ENCODE measurements at regions not wholly inside any gene's neighbourhood (a gene's known extent, or its start where the extent isn't known, plus 50 kb on each side); places are given as distances from the start of the nearest gene placed in this dataset.

DNA sequence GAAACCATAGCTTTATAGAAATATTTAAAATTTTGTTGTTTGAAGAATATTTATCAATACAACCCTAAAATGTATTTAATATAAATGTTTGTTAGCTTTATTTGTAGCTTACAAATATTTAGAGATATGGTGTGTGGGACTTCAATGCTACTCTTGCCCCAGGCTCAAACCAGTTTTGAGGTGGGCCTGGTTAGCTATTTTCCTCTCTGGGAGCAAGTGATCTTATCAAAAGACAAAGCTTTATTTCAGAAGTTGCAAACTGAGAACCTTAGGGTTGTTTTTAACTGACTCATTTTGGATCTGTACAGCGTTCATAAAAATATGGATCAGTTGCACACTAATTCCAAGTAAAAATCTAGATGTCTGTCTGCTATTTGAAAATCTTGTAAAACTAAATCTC is 563.6 kb upstream of the CDH2 start:
- no CpG with 5 or more reads among the region's 1 CpG for WGBS (ENCODE audit: extremely low coverage, insufficient read length, low lambda C conversion rate)

More for the DNA sequence above, 563.6 kb upstream of the CDH2 start:
- Histone ChIP-seq H4K20me1 (ENCODE audit: control insufficient read depth, insufficient read depth, insufficient read length) (no peaks in the 10 kb centered on the region), H3T11ph (ENCODE audit: low read length) (no peak overlapping the region), H3K27ac (ENCODE audit: insufficient read length, low read depth, low read length) (no peak overlapping the region), H2AK5ac (ENCODE audit: insufficient read length, low read length) (no peak overlapping the region), H3K4ac (ENCODE audit: low read depth, low read length) (no peak overlapping the region), H3K27me3 (ENCODE audit: insufficient read depth, low read length) (no peaks in the 10 kb centered on the region), H3K18ac (ENCODE audit: insufficient read length, low read depth, low read length) (no peak overlapping the region), H2BK15ac (ENCODE audit: low read depth, low read length) (no peak overlapping the region), H3K79me2 (ENCODE audit: insufficient read depth, low read length) (no peaks in the 10 kb centered on the region), H3K9ac (ENCODE audit: extremely low read depth, insufficient read length, low read length) (no peak overlapping the region), H2BK120ac (ENCODE audit: low read depth, low read length, poor library complexity, severe bottlenecking) (no peak overlapping the region), H3K79me1 (ENCODE audit: insufficient read depth, low read depth, low read length, poor library complexity, severe bottlenecking) (no peaks in the 10 kb centered on the region), H3K23ac (ENCODE audit: insufficient read length, low read depth, low read length) (no peak overlapping the region), H4K5ac (ENCODE audit: insufficient read length, low read depth, low read length) (no peak overlapping the region), H4K91ac (ENCODE audit: insufficient read length, low read depth, low read length) (no peak overlapping the region), H3K9me3 (ENCODE audit: control insufficient read depth, low read depth, low read length) (no peaks in the 10 kb centered on the region), H2BK20ac (ENCODE audit: low read depth, low read length, poor library complexity, severe bottlenecking) (no peak overlapping the region), H2BK5ac (ENCODE audit: insufficient read length, low read length) (no peak overlapping the region), H3K56ac (ENCODE audit: insufficient read length, low read depth, low read length) (no peak overlapping the region), H3K23me2 (ENCODE audit: insufficient read length, low read depth, low read length, poor library complexity, severe bottlenecking) (no peaks in the 10 kb centered on the region), H3K4me2 (ENCODE audit: insufficient read depth, insufficient read length, low read length) (no peak overlapping the region), H2AFZ (ENCODE audit: low read length) (no peak overlapping the region), H2BK12ac (ENCODE audit: insufficient read length, low read depth, low read length) (no peak overlapping the region), H3K4me1 (ENCODE audit: insufficient read depth, low read length) (no peaks in the 10 kb centered on the region), H4K8ac (replicated peaks; ENCODE audit: insufficient read length, low read depth, low read length) (no peak overlapping the region), H3K14ac (ENCODE audit: insufficient read depth, low read length) (no peak overlapping the region)
- Mint-ChIP-seq H3K4me3 (no peak overlapping the region), H3K36me3 (ENCODE audit: insufficient read depth in 1 of 3, low read depth in 3 of 3) (no peaks in the 10 kb centered on the region), H3K27ac (no peak overlapping the region), H3K9me3 (no peaks in the 10 kb centered on the region), H3K27me3 (ENCODE audit: low read depth) (no peaks in the 10 kb centered on the region), H3K4me1 (peaks cover 6 to 10% of the 10 kb centered on the region in 2 experiments)
- no peak for DNase-seq
- TF ChIP-seq, protein P1, sequence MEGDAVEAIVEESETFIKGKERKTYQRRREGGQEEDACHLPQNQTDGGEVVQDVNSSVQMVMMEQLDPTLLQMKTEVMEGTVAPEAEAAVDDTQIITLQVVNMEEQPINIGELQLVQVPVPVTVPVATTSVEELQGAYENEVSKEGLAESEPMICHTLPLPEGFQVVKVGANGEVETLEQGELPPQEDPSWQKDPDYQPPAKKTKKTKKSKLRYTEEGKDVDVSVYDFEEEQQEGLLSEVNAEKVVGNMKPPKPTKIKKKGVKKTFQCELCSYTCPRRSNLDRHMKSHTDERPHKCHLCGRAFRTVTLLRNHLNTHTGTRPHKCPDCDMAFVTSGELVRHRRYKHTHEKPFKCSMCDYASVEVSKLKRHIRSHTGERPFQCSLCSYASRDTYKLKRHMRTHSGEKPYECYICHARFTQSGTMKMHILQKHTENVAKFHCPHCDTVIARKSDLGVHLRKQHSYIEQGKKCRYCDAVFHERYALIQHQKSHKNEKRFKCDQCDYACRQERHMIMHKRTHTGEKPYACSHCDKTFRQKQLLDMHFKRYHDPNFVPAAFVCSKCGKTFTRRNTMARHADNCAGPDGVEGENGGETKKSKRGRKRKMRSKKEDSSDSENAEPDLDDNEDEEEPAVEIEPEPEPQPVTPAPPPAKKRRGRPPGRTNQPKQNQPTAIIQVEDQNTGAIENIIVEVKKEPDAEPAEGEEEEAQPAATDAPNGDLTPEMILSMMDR (conservative IDR thresholded peaks at IDR 0.05): no peak
